ENCODE measurements at regions not wholly inside any gene's neighbourhood (a gene's known extent, or its start where the extent isn't known, plus 50 kb on each side); places are given as distances from the start of the nearest gene placed in this dataset.

GRCh38 chr10:113476191-113476590 is 76.7 kb upstream of the HABP2 start:
- Mint-ChIP-seq H3K9me3 (peaks cover 32% of the 10 kb centered on the region), H3K4me3 (no peak overlapping the region)

More at GRCh38 chr10:113476191-113476590, 76.7 kb upstream of the HABP2 start:
- no peaks in the 10 kb centered on the region for H3K79me2 ChIP-seq (replicated peaks; ENCODE audit: insufficient read depth)
- H3K27me3 ChIP-seq (ENCODE audit: insufficient read depth), result no peaks in the 10 kb centered on the region
- H3K27ac Mint-ChIP-seq, result no peak overlapping the region
- H3K4me3 ChIP-seq, result no peak overlapping the region
- peaks cover 2% of the 10 kb centered on the region for H3K27me3 Mint-ChIP-seq (ENCODE audit: insufficient read depth, low read depth, poor library complexity)
- no peak overlapping the region for H3K27ac ChIP-seq (ENCODE audit: low read depth)
- H3K4me2 ChIP-seq, result no peak overlapping the region
- DNase-seq (ENCODE audit: low spot score), result no peak
- peak; percentile 28; the same call in 1 of the 3 replicates for ATAC-seq
- H3K36me3 Mint-ChIP-seq (ENCODE audit: low read depth), result peaks cover 25% of the 10 kb centered on the region
- peaks cover 4% of the 10 kb centered on the region; the same call in 1 of the 3 replicates for H3K4me1 Mint-ChIP-seq
- H3F3A ChIP-seq (replicated peaks; ENCODE audit: low read depth), result no peaks in the 10 kb centered on the region
- TF ChIP-seq ETS1 (IDR thresholded peaks at IDR 0.05), result no peak
- TF ChIP-seq CREB1 (CRISPR knock-in tag; IDR thresholded peaks at IDR 0.05; ENCODE audit: low read depth), result no peak
- no peak for TF ChIP-seq REST (IDR thresholded peaks at IDR 0.05; ENCODE audit: unreplicated experiment)
- no peak for TF ChIP-seq EZH2phosphoT487 (IDR thresholded peaks at IDR 0.05; ENCODE audit: unreplicated experiment)
- TF ChIP-seq ZNF331 (CRISPR knock-in tag; IDR thresholded peaks at IDR 0.05; ENCODE audit: low read depth), result no peak
- TF ChIP-seq JUNB (IDR thresholded peaks at IDR 0.05; ENCODE audit: unreplicated experiment), result no peak
- no peak for TF ChIP-seq CTCF (conservative IDR thresholded peaks at IDR 0.05; ENCODE audit: low read depth in 2 of 2)
- no peak for TF ChIP-seq STAT1 (IDR thresholded peaks at IDR 0.05; ENCODE audit: unreplicated experiment)
- TF ChIP-seq EZH2 (IDR thresholded peaks at IDR 0.05; ENCODE audit: low read depth, unreplicated experiment), result no peak
- H4K20me1 ChIP-seq (replicated peaks; ENCODE audit: insufficient read depth), result no peaks in the 10 kb centered on the region
- H2AFZ ChIP-seq, result no peak overlapping the region
- 0 out of 2 replicates have a peak, but pooled peaks cover 4% of the 10 kb centered on the region for H3K9me2 ChIP-seq (ENCODE audit: insufficient read depth)
- H3K4me1 ChIP-seq (ENCODE audit: insufficient read depth), result no peaks in the 10 kb centered on the region
- H3K36me3 ChIP-seq (ENCODE audit: insufficient read depth), result peaks cover 3% of the 10 kb centered on the region
